Coronary artery (tissue), 2 donors: ENCODE measurements at regions not wholly inside any gene's neighbourhood (a gene's known extent, or its start where the extent isn't known, plus 50 kb on each side); places are given as distances from the start of the nearest gene placed in this dataset.

Experiments used
- DNase-seq: peaks from one replicate; pipeline ENCODE4 v3.0.0-alpha.2; 2017; ENCODE audit warnings: low spot score
- H3K27ac ChIP-seq, 2 donors: fragments of 200-600 bp; sonication (generic); one replicate each; pipeline ENCODE4 v1.5.1; 2016 to 2019
- H3K4me3 ChIP-seq: fragments of 200-600 bp; sonication (generic); 2 replicates; pipeline ENCODE4 v1.5.1; 2016; ENCODE audit warnings: mild to moderate bottlenecking, moderate library complexity
- TF ChIP-seq, protein P1 (sequence below): fragments of 200-600 bp; sonication (generic); IDR thresholded peaks from one replicate; pipeline ENCODE4 v1.5.1; 2019; ENCODE audit warnings: antibody characterized with exemption

- Histone ChIP-seq H3K27ac (no peak overlapping the region), H3K4me3 (no peak overlapping the region)
- TF ChIP-seq, protein P1, sequence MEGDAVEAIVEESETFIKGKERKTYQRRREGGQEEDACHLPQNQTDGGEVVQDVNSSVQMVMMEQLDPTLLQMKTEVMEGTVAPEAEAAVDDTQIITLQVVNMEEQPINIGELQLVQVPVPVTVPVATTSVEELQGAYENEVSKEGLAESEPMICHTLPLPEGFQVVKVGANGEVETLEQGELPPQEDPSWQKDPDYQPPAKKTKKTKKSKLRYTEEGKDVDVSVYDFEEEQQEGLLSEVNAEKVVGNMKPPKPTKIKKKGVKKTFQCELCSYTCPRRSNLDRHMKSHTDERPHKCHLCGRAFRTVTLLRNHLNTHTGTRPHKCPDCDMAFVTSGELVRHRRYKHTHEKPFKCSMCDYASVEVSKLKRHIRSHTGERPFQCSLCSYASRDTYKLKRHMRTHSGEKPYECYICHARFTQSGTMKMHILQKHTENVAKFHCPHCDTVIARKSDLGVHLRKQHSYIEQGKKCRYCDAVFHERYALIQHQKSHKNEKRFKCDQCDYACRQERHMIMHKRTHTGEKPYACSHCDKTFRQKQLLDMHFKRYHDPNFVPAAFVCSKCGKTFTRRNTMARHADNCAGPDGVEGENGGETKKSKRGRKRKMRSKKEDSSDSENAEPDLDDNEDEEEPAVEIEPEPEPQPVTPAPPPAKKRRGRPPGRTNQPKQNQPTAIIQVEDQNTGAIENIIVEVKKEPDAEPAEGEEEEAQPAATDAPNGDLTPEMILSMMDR, result no peak
- DNase-seq, result no peak
Observed at GRCh38 chr3:25944329-25944728, 154.4 kb downstream of the OXSM start.

GRCh38 chr3:25945366-25945765 lies 155.5 kb downstream of the OXSM start:
- Histone ChIP-seq H3K27ac (no peak overlapping the region), H3K4me3 (no peak overlapping the region)
- no peak for DNase-seq
- TF ChIP-seq, protein P1, result no peak

DNA sequence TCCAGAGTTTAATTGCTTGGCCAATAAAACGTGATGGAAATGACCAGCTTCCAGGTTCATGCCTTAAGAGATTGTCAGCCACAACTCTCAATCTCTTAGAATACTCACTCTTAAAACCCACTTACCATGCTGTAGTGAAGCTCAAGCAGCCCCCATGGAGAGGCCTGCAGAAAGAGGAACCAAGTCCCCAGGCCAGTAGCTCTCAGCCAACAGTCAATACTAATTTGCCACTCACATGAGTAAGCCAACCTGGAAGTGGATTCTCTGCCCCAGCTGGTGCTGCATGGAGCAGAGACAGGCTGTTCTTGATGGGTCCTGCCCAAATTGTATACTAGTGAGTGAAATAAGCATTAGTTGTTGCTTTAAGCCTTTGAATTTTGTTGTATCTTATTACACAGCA lies 155.9 kb downstream of the OXSM start:
- DNase-seq, result no peak
- TF ChIP-seq, protein P1, result no peak
- H3K27ac ChIP-seq, result no peak overlapping the region
- no peak overlapping the region for H3K4me3 ChIP-seq

GRCh38 chr3:25952133-25952532 lies 162.2 kb downstream of the OXSM start:
- Histone ChIP-seq H3K27ac (no peak overlapping the region), H3K4me3 (no peak overlapping the region)
- DNase-seq, result no peak
- TF ChIP-seq, protein P1, result no peak

DNA sequence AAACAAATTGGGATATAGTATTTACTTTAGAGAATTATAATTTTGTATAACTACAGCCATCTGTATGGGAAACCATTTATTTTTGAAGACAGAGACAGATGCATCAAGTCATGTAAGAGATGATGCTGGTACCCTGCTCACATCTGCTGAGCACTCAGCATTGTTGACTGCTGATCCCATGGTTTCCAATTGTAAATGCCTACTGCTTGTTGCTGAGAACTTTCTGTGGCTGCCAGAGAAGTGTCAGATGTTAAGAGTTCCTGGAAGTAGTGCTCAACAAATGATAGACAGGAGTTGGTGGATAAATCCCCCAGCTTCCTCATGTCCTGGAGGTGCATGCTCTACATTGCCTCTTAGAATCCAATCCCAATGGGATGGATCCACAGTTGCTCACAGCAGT lies 167.1 kb downstream of the OXSM start:
- no peak overlapping the region for H3K4me3 ChIP-seq
- H3K27ac ChIP-seq, result no peak overlapping the region
- TF ChIP-seq, protein P1, result no peak
- no peak for DNase-seq

DNA sequence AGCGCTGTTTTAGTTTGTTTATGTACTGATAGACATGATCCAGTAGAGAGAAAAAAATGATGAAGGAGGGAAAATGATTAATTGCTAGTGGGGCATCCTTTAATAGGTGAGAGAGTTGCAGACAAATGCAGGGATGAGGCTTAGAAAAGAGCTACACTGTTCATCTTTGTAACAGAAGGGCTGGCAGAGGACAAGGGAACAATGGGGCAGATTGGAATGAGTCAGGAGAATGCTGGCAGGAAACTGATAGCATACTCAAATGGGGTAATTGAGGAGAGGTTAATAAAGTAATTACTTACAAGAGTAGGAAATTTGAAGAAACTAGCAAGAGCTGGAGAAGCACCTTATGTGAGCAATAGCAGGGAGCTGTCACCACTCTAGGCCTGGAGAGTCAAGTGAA lies 170.9 kb downstream of the OXSM start:
- TF ChIP-seq, protein P1, result no peak
- DNase-seq, result no peak
- no peak overlapping the region for H3K4me3 ChIP-seq
- no peak overlapping the region for H3K27ac ChIP-seq

GRCh38 chr3:25962255-25962654 lies 172.4 kb downstream of the OXSM start:
- TF ChIP-seq, protein P1, result no peak
- no peak for DNase-seq
- no peak overlapping the region for H3K27ac ChIP-seq
- H3K4me3 ChIP-seq, result no peak overlapping the region
